Stimulated activated memory B cell treated with anti-CD40 and anti-IgM and Interleukin-4, amounts not matched to agents 10 μg/mL and 1 μg/mL and 100 μg/mL, for 72 hours (primary cell): ENCODE measurements at regions not wholly inside any gene's neighbourhood (a gene's known extent, or its start where the extent isn't known, plus 50 kb on each side); places are given as distances from the start of the nearest gene placed in this dataset.

Experiments used
- ATAC-seq: fragments of 150-1000 bp; cut with Tn5 transposase; 2 replicates; pipeline ENCODE4 v1.10.0; 2021
- H3K27ac Mint-ChIP-seq: one replicate; pipeline ENCODE4 v1.8.0; 2022; ENCODE audit warnings: mild to moderate bottlenecking, mixed read lengths
- H3K27me3 Mint-ChIP-seq: one replicate; pipeline ENCODE4 v1.8.0; 2022; ENCODE audit warnings: mixed read lengths
- H3K36me3 Mint-ChIP-seq: one replicate; pipeline ENCODE4 v1.8.0; 2022; ENCODE audit warnings: mixed read lengths
- H3K4me1 Mint-ChIP-seq: one replicate; pipeline ENCODE4 v1.8.0; 2022; ENCODE audit warnings: mixed read lengths
- H3K4me3 Mint-ChIP-seq: one replicate; pipeline ENCODE4 v1.8.0; 2022; ENCODE audit warnings: mild to moderate bottlenecking, moderate library complexity, mixed read lengths
- H3K9me3 Mint-ChIP-seq: one replicate; pipeline ENCODE4 v1.8.0; 2022; ENCODE audit warnings: mixed read lengths

DNA sequence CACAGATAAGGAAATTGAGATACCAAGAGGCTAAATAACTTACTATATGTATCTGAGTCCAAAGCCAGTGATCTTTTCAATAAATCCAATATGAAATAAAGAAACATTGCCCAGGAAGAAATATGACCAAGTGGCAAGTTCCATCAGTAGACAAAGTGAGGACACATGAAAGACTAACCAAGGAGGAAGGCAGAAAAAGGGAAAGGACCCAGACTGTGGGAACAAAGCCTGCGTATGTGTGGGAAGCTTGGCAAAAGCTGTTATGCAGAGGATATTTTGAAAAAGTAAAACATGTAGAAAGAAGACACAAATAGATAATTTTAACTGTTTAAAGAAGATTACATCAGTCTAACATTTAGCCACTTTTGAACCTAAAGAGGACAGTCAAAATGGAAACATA is 264.4 kb upstream of the PRDM1 start:
- Mint-ChIP-seq H3K27me3 (peaks cover 7% of the 10 kb centered on the region), H3K36me3 (no peaks in the 10 kb centered on the region), H3K27ac (no peak overlapping the region), H3K4me1 (peaks cover 19% of the 10 kb centered on the region), H3K9me3 (peaks cover 3% of the 10 kb centered on the region), H3K4me3 (no peak overlapping the region)
- no peak for ATAC-seq

DNA sequence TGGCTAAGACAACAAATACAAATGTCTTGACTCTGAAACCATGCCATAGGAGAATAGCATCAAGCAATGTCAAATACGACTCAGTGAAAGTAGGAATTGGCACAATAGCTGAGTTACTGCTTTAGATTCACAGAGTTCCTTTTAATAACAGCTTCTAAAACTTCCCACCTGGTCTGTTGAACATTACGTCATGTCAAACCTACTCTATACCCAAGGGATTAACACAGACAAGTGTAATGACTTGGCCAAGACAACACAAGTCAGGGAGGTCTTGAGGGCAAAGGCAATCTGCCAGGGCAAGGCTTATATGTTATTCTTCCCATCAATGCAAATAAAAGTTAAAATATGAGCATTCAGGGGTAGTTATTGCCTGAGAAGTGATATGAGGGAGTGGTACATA is 265.1 kb upstream of the PRDM1 start:
- Mint-ChIP-seq H3K9me3 (no peaks in the 10 kb centered on the region), H3K4me1 (peaks cover 19% of the 10 kb centered on the region), H3K36me3 (no peaks in the 10 kb centered on the region), H3K4me3 (no peak overlapping the region), H3K27ac (no peak overlapping the region), H3K27me3 (no peaks in the 10 kb centered on the region)
- ATAC-seq, result peak; percentile 55

DNA sequence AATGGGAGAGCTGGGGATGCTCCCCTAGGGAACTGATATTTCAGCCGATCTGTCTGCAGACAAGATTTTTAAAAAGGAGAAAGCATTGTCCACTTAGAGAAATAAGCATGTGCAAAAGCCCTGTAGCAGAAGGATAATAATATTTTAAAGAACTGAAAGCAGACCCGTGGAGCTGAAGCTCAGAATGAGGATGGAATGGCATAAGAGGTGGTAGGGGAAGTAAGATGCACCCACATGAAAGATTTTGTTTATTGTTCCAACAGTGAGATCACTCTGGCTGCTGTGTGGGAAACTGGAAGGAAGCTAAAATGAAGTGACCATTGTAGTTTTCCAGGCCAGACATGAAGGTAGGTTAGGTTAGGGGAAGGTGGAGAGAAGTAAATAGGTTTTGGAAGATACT is 266.4 kb upstream of the PRDM1 start:
- Mint-ChIP-seq H3K27ac (no peak overlapping the region), H3K4me3 (no peak overlapping the region), H3K27me3 (no peaks in the 10 kb centered on the region), H3K4me1 (peaks cover 17% of the 10 kb centered on the region), H3K36me3 (no peaks in the 10 kb centered on the region), H3K9me3 (no peaks in the 10 kb centered on the region)
- no peak for ATAC-seq

DNA sequence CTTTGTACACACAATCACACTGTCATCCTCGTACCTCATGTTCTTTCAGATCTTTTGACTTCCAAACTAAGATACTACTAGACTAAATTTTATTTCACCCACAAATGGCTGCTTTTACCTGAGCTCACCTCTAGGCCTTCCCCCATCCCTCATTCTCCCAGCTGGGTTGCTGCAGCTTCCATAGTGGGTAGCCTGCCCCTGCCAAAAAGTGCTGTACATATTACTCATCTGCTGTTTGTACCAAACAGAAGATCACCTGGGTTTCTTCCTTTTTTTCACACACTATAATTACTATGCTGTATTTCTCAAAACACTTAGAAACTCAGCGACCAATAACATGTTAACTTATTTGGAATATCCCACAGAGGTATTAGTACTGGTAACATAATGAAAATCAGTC is 267.6 kb upstream of the PRDM1 start:
- no peaks in the 10 kb centered on the region for H3K27me3 Mint-ChIP-seq
- no peaks in the 10 kb centered on the region for H3K36me3 Mint-ChIP-seq
- no peaks in the 10 kb centered on the region for H3K9me3 Mint-ChIP-seq
- no peak overlapping the region for H3K4me3 Mint-ChIP-seq
- H3K27ac Mint-ChIP-seq, result no peak overlapping the region
- no peak for ATAC-seq
- peaks cover 12% of the 10 kb centered on the region for H3K4me1 Mint-ChIP-seq

- H3K4me1 Mint-ChIP-seq, result peaks cover 12% of the 10 kb centered on the region
- no peak overlapping the region for H3K4me3 Mint-ChIP-seq
- ATAC-seq, result no peak
- H3K9me3 Mint-ChIP-seq, result no peaks in the 10 kb centered on the region
- no peaks in the 10 kb centered on the region for H3K27me3 Mint-ChIP-seq
- no peak overlapping the region for H3K27ac Mint-ChIP-seq
- no peaks in the 10 kb centered on the region for H3K36me3 Mint-ChIP-seq
Measured at GRCh38 chr6:105817961-105818360, 268.2 kb upstream of the PRDM1 start.

- no peak for ATAC-seq
- no peak overlapping the region for H3K27ac Mint-ChIP-seq
Measured at GRCh38 chr6:105817370-105817769, 268.8 kb upstream of the PRDM1 start.

DNA sequence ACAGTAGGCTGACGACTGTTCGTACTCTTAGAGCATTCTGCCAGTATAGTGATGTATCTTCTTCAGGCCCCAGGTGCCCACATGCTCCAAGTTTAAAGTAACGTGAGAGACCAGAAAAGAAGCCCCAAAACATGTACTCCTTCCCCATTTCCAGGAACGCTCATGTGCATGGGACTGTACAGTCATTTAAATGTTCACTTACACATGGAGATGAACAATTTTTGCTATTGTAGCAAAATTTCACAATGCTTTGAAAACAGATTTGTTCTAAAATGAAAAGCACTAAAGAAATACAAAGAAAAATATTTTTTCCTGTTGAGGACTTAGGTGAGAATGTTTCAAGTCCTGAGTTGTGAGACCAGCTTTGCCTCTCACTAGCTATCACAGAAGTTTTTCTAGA is 269.3 kb upstream of the PRDM1 start:
- no peak for ATAC-seq

More at GRCh38 chr6:105817370-105817769, 268.8 kb upstream of the PRDM1 start:
- Mint-ChIP-seq H3K27me3 (no peaks in the 10 kb centered on the region), H3K4me3 (no peak overlapping the region), H3K4me1 (peaks cover 12% of the 10 kb centered on the region), H3K9me3 (no peaks in the 10 kb centered on the region), H3K36me3 (no peaks in the 10 kb centered on the region)

DNA sequence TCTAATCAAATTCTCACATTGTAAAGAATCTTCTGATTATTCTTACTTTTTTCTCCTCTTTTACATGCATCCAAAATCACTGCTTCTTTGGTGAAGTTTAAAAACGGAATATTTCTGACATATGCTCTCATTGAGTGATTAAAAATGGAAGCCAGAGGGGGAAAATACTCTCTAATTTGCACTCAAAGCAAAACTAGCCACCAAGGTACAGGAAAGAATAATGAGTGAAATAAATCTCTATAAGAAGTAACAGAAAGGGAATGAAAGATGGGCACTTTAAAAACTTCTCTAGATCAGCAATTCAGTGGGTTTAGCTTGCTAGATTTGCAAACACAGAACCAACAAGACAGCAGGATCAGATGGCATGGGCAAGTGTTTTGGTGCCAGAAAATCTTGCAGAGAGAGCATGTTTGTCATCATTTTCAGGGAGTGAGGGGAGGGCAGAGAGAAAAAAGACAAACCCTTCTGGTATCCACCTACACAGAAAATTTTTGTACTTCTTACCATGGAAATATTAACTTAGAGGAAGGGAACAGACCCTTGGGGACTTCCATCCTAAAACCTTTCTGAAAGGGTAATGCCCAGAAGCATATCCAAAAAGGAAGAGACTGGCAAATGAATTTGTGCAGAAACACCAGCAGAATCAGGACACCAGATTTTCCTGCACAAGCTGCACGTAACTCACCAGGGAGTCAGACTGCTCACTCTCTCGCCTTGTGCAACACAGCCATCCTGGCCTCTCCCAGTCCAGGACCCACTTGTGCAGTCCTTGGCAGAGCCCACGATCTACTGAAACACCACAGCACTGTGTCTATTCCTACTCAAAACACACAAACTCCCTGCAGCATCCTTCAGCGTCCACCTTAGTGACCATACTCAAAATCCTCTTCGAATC is 270.2 kb upstream of the PRDM1 start:
- no peaks in the 10 kb centered on the region for H3K9me3 Mint-ChIP-seq
- peaks cover 12% of the 10 kb centered on the region for H3K4me1 Mint-ChIP-seq
- no peak for ATAC-seq

More for the DNA sequence above, 269.3 kb upstream of the PRDM1 start:
- H3K4me1 Mint-ChIP-seq, result peaks cover 12% of the 10 kb centered on the region
- no peaks in the 10 kb centered on the region for H3K27me3 Mint-ChIP-seq
- no peaks in the 10 kb centered on the region for H3K36me3 Mint-ChIP-seq
- H3K4me3 Mint-ChIP-seq, result no peak overlapping the region
- H3K27ac Mint-ChIP-seq, result no peak overlapping the region
- no peaks in the 10 kb centered on the region for H3K9me3 Mint-ChIP-seq

GRCh38 chr6:105814745-105815536 is 271.2 kb upstream of the PRDM1 start:
- Mint-ChIP-seq H3K9me3 (no peaks in the 10 kb centered on the region), H3K27me3 (peaks cover 7% of the 10 kb centered on the region), H3K36me3 (no peaks in the 10 kb centered on the region), H3K27ac (no peak overlapping the region), H3K4me1 (peaks cover 15% of the 10 kb centered on the region), H3K4me3 (no peak overlapping the region)
- no peak for ATAC-seq

More for the DNA sequence above, 270.2 kb upstream of the PRDM1 start:
- no peak overlapping the region for H3K27ac Mint-ChIP-seq
- H3K36me3 Mint-ChIP-seq, result no peaks in the 10 kb centered on the region
- H3K4me3 Mint-ChIP-seq, result no peak overlapping the region
- no peaks in the 10 kb centered on the region for H3K27me3 Mint-ChIP-seq

GRCh38 chr6:105810922-105811482 is 275.1 kb upstream of the PRDM1 start:
- H3K27ac Mint-ChIP-seq, result no peak overlapping the region
- H3K9me3 Mint-ChIP-seq, result no peaks in the 10 kb centered on the region
- no peak for ATAC-seq
- no peaks in the 10 kb centered on the region for H3K36me3 Mint-ChIP-seq
- no peak overlapping the region for H3K4me3 Mint-ChIP-seq
- H3K4me1 Mint-ChIP-seq, result peaks cover 6% of the 10 kb centered on the region
- peaks cover 7% of the 10 kb centered on the region for H3K27me3 Mint-ChIP-seq

DNA sequence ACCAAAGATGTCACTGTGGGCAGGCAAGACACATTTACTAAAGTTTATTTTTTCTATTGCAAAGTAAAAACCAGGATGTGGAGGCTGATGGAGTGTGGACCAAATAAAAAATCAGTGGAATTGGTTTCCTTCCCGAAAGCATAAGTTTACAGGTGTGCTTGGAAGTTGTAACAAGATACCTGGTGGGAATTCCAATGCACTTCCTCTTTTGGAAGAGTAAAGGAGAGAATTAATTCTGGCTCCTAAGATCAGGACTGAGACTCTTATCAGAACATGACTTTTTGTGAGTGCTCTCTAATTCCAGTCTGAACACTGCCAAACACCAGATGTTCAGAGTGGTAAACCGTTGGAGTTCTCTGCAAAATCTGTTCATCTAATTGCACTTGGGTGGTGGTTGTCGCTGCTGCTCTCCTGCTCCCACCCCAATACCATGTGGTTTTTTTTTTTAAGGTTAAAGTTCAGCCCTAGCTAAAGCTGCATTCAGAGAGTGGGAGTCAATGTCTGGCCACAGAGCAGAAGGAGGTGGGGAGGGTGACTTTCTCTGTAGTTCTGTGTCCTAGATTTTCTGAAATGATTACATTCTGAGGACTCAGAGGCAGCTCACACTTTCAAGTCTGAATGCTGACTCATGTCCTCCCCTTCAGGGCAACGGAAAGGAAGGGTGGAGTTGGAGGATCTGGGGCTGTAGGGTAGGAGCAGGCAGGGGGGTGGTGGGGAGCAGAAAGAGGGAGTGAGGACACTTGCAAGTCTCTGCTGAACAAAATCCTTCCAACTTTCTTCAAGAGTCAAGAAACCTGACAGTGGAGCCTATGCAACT is 275.8 kb upstream of the PRDM1 start:
- peaks cover 6% of the 10 kb centered on the region for H3K4me1 Mint-ChIP-seq
- no peaks in the 10 kb centered on the region for H3K36me3 Mint-ChIP-seq
- H3K9me3 Mint-ChIP-seq, result no peaks in the 10 kb centered on the region
- no peak overlapping the region for H3K27ac Mint-ChIP-seq
- ATAC-seq, result peak; percentile 52
- peaks cover 7% of the 10 kb centered on the region for H3K27me3 Mint-ChIP-seq
- H3K4me3 Mint-ChIP-seq, result no peak overlapping the region

- H3K27me3 Mint-ChIP-seq, result peaks cover 7% of the 10 kb centered on the region
- H3K4me3 Mint-ChIP-seq, result no peak overlapping the region
- H3K36me3 Mint-ChIP-seq, result no peaks in the 10 kb centered on the region
- no peak overlapping the region for H3K27ac Mint-ChIP-seq
- H3K9me3 Mint-ChIP-seq, result no peaks in the 10 kb centered on the region
- H3K4me1 Mint-ChIP-seq, result peaks cover 6% of the 10 kb centered on the region
- ATAC-seq, result no peak
Measured at GRCh38 chr6:105808571-105808970, 277.6 kb upstream of the PRDM1 start.

DNA sequence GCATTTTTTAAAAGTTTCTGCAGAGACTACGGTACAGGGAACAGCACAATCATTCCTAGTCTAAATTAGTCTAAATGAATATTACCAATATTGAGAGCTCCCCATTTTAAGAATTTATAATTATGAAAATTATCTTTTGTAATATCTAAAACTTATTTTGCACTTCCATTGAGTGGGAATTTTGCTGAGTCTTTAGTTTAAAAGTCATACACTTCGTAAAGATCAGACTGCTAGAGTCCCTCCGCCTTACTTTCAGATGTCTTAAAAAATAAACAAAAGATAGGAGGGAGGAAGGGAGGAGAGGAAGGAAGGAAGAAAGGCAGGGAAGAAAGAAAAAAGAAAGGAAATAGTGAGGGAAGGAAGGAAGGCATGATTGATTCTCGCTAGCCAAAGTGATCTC is 278.2 kb upstream of the PRDM1 start:
- ATAC-seq, result no peak
- Mint-ChIP-seq H3K4me1 (peaks cover 6% of the 10 kb centered on the region), H3K27ac (no peak overlapping the region), H3K27me3 (peaks cover 7% of the 10 kb centered on the region), H3K4me3 (no peak overlapping the region), H3K9me3 (no peaks in the 10 kb centered on the region), H3K36me3 (no peaks in the 10 kb centered on the region)

DNA sequence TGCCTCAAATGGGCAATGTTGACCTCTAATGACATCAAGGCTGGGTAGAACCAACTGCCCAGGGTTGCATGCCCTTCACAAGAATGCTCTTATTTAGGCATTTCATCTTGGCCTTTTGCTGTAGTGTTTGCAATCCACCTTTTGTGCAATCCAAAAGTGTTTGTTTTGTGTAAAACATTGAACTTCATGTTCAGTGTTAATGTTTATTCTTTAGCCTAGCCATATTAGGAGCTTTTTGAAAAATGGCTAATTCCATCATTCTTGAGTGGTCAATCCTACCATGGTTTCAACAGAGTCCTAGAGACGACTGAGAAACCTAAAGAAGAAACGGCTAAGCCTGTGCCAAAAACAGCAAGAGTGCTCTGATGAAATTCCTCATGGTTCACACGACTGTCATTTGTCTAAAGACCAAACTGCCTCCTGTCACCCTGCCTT is 279.6 kb upstream of the PRDM1 start:
- H3K27me3 Mint-ChIP-seq, result peaks cover 7% of the 10 kb centered on the region
- no peak for ATAC-seq
- H3K36me3 Mint-ChIP-seq, result no peaks in the 10 kb centered on the region
- no peak overlapping the region for H3K27ac Mint-ChIP-seq
- peaks cover 6% of the 10 kb centered on the region for H3K4me1 Mint-ChIP-seq
- no peak overlapping the region for H3K4me3 Mint-ChIP-seq
- no peaks in the 10 kb centered on the region for H3K9me3 Mint-ChIP-seq
